ENCODE measurements at regions not wholly inside any gene's neighbourhood (a gene's known extent, or its start where the extent isn't known, plus 50 kb on each side); places are given as distances from the start of the nearest gene placed in this dataset.

DNA sequence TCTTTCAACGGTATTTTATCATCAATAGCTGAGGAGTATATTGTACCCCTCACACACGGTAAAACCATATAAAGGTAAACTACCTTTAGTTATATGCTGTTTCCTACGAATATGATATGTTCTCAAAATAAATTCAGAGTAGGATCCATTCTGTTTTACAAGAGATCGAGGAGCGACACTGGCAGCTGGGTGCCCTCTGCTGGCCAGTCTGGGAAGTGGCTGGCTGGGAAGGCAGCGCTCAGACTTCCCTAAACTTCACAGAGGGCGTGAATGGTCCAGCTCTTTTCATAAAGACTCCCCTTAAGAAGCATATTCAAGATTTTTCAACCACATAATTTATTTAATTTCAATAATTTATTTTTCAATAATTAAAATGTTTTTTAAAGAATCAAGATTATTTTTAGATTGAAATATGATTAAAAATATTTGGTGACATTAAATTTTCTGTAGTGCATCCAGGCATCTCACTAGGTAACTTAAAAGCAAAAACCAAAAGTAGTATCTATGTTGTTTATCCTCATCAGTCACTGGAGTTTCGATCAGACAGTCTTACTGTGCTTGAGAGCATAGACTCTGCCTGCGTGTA is 187.5 kb upstream of the PDE10A start:
- H3K9me3 ChIP-seq (ENCODE audit: control insufficient read depth in 4 of 4, low read length in 3 of 4): no peaks in the 10 kb centered on the region
- no peak overlapping the region for H3K4me3 ChIP-seq (ENCODE audit: low read depth in 1 of 3, low read length in 3 of 3)
- peaks cover 0 to 3% (median 1%) of the 10 kb centered on the region in 4 donors for H3K27me3 ChIP-seq (ENCODE audit: control insufficient read depth in 4 of 4, insufficient read depth in 4 of 4, low read length in 3 of 4)
- no peak overlapping the region for H3K27ac ChIP-seq (ENCODE audit: low read depth in 1 of 2, low read length in 2 of 2)
- peak; percentile 96 for TF ChIP-seq RAD21 (IDR thresholded peaks at IDR 0.05)
- TF ChIP-seq HNF4A (conservative IDR thresholded peaks at IDR 0.05): no peak
- TF ChIP-seq, protein P1, sequence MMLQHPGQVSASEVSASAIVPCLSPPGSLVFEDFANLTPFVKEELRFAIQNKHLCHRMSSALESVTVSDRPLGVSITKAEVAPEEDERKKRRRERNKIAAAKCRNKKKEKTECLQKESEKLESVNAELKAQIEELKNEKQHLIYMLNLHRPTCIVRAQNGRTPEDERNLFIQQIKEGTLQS (IDR thresholded peaks at IDR 0.05): no peak
- TF ChIP-seq, protein P2, sequence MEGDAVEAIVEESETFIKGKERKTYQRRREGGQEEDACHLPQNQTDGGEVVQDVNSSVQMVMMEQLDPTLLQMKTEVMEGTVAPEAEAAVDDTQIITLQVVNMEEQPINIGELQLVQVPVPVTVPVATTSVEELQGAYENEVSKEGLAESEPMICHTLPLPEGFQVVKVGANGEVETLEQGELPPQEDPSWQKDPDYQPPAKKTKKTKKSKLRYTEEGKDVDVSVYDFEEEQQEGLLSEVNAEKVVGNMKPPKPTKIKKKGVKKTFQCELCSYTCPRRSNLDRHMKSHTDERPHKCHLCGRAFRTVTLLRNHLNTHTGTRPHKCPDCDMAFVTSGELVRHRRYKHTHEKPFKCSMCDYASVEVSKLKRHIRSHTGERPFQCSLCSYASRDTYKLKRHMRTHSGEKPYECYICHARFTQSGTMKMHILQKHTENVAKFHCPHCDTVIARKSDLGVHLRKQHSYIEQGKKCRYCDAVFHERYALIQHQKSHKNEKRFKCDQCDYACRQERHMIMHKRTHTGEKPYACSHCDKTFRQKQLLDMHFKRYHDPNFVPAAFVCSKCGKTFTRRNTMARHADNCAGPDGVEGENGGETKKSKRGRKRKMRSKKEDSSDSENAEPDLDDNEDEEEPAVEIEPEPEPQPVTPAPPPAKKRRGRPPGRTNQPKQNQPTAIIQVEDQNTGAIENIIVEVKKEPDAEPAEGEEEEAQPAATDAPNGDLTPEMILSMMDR (IDR thresholded peaks at IDR 0.05; ENCODE audit: low read depth, low read length, missing input control): peak; percentile 97
- no peak for TF ChIP-seq RXRA (IDR thresholded peaks at IDR 0.05)
- no peaks in the 10 kb centered on the region for H3K36me3 ChIP-seq (ENCODE audit: control insufficient read depth in 4 of 4, insufficient read depth in 3 of 4, low read depth in 1 of 4, low read length in 3 of 4)
- DNase-seq (ENCODE audit: low spot score): peak; percentile 69
- 13% methylated on average over 9 of the region's 9 CpGs for WGBS
- H3K9ac ChIP-seq (ENCODE audit: low read depth in 1 of 2, low read length in 2 of 2): no peak overlapping the region
- H3K4me1 ChIP-seq (ENCODE audit: control insufficient read depth in 4 of 4, insufficient read depth in 4 of 4, low read length in 3 of 4): peaks cover 0 to 6% (median 0%) of the 10 kb centered on the region in 4 donors

DNA sequence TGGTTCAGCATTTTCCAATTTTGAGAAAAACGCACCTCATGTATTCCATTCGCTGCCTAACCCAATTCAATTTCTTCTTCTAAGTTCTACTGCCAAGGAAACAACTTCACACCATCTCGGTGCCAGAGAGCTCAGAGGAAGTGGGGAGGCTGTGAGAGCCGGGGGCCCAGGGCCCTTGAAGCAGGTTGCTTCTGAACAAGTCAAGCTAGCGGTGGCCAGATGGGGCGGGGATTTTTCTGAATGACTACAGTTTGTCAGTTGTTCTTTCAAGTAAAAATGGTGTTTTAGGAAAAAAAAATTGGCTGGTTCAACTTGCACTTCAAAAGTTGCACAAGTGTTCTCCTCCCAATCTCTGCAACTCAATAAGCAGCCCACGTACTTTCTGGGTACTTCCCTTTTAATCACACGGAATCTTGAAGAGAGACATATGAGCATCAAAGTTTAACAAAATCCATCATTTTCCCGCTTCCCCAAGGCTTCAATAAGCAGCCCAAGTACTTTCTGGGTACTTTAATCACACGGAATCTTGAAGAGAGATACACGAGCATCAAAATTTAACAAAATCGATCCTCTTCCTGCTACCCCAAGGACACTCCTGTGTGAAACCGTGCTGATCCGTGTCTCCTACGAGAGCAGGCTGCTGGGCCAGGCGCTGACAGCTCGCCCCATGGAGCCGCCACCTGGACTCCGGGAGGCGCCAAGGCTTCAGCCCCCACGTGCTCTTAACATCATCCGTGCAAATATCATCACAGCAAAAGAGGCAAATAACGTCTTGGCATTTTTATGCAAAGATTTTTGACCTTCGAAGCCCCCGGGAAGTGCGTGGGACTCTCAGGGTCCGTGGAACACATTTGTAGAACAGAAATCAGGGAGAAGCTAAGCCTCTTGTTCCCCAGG is 186.7 kb upstream of the PDE10A start:
- no peak overlapping the region for H3K27ac ChIP-seq (ENCODE audit: low read depth in 1 of 2, low read length in 2 of 2)
- H3K9me3 ChIP-seq (ENCODE audit: control insufficient read depth in 4 of 4, low read length in 3 of 4): no peaks in the 10 kb centered on the region
- peaks cover 0 to 3% (median under 1%) of the 10 kb centered on the region in 4 donors for H3K27me3 ChIP-seq (ENCODE audit: control insufficient read depth in 4 of 4, insufficient read depth in 4 of 4, low read length in 3 of 4)
- H3K9ac ChIP-seq (ENCODE audit: low read depth in 1 of 2, low read length in 2 of 2): no peak overlapping the region
- peaks cover 0 to 6% (median 0%) of the 10 kb centered on the region in 4 donors for H3K4me1 ChIP-seq (ENCODE audit: control insufficient read depth in 4 of 4, insufficient read depth in 4 of 4, low read length in 3 of 4)
- H3K4me3 ChIP-seq (ENCODE audit: low read depth in 1 of 3, low read length in 3 of 3): no peak overlapping the region
- WGBS: 50% methylated on average over 27 of the region's 27 CpGs
- no peaks in the 10 kb centered on the region for H3K36me3 ChIP-seq (ENCODE audit: control insufficient read depth in 4 of 4, insufficient read depth in 3 of 4, low read depth in 1 of 4, low read length in 3 of 4)
- no peak for DNase-seq (ENCODE audit: low spot score)
- TF ChIP-seq NR2F2 (IDR thresholded peaks at IDR 0.05) (no peak), RXRA (IDR thresholded peaks at IDR 0.05) (no peak), EGR1 (IDR thresholded peaks at IDR 0.05; ENCODE audit: low read depth in 2 of 2) (no peak), RAD21 (IDR thresholded peaks at IDR 0.05) (no peak)
- TF ChIP-seq, protein P3, sequence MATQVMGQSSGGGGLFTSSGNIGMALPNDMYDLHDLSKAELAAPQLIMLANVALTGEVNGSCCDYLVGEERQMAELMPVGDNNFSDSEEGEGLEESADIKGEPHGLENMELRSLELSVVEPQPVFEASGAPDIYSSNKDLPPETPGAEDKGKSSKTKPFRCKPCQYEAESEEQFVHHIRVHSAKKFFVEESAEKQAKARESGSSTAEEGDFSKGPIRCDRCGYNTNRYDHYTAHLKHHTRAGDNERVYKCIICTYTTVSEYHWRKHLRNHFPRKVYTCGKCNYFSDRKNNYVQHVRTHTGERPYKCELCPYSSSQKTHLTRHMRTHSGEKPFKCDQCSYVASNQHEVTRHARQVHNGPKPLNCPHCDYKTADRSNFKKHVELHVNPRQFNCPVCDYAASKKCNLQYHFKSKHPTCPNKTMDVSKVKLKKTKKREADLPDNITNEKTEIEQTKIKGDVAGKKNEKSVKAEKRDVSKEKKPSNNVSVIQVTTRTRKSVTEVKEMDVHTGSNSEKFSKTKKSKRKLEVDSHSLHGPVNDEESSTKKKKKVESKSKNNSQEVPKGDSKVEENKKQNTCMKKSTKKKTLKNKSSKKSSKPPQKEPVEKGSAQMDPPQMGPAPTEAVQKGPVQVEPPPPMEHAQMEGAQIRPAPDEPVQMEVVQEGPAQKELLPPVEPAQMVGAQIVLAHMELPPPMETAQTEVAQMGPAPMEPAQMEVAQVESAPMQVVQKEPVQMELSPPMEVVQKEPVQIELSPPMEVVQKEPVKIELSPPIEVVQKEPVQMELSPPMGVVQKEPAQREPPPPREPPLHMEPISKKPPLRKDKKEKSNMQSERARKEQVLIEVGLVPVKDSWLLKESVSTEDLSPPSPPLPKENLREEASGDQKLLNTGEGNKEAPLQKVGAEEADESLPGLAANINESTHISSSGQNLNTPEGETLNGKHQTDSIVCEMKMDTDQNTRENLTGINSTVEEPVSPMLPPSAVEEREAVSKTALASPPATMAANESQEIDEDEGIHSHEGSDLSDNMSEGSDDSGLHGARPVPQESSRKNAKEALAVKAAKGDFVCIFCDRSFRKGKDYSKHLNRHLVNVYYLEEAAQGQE (IDR thresholded peaks at IDR 0.05): no peak
- TF ChIP-seq, protein P4, sequence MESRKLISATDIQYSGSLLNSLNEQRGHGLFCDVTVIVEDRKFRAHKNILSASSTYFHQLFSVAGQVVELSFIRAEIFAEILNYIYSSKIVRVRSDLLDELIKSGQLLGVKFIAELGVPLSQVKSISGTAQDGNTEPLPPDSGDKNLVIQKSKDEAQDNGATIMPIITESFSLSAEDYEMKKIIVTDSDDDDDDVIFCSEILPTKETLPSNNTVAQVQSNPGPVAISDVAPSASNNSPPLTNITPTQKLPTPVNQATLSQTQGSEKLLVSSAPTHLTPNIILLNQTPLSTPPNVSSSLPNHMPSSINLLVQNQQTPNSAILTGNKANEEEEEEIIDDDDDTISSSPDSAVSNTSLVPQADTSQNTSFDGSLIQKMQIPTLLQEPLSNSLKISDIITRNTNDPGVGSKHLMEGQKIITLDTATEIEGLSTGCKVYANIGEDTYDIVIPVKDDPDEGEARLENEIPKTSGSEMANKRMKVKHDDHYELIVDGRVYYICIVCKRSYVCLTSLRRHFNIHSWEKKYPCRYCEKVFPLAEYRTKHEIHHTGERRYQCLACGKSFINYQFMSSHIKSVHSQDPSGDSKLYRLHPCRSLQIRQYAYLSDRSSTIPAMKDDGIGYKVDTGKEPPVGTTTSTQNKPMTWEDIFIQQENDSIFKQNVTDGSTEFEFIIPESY (IDR thresholded peaks at IDR 0.05): no peak
- TF ChIP-seq, protein P5, sequence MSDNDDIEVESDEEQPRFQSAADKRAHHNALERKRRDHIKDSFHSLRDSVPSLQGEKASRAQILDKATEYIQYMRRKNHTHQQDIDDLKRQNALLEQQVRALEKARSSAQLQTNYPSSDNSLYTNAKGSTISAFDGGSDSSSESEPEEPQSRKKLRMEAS (IDR thresholded peaks at IDR 0.05): no peak
- TF ChIP-seq, protein P2 (IDR thresholded peaks at IDR 0.05; ENCODE audit: low read depth, low read length, missing input control): no peak
